ENCODE measurements at regions not wholly inside any gene's neighbourhood (a gene's known extent, or its start where the extent isn't known, plus 50 kb on each side); places are given as distances from the start of the nearest gene placed in this dataset.

GRCh38 chr22:44592126-44592823 lies 94.2 kb upstream of the RTL6 start:
- no peaks in the 10 kb centered on the region for H3K36me3 ChIP-seq (ENCODE audit: control insufficient read depth in 4 of 4, insufficient read depth in 3 of 4, low read depth in 1 of 4, low read length in 3 of 4)
- 67% methylated on average over 10 of the region's 10 CpGs for whole genome bisulfite sequencing
- H3K27me3 ChIP-seq (ENCODE audit: control insufficient read depth in 4 of 4, insufficient read depth in 4 of 4, low read length in 3 of 4): peaks cover 0 to 10% (median 0%) of the 10 kb centered on the region in 4 donors
- no peak for TF ChIP-seq RAD21 (IDR thresholded peaks at IDR 0.05)
- no peaks in the 10 kb centered on the region for H3K4me1 ChIP-seq (ENCODE audit: control insufficient read depth in 4 of 4, insufficient read depth in 4 of 4, low read length in 3 of 4)
- no peak overlapping the region for H3K27ac ChIP-seq (ENCODE audit: low read depth in 1 of 2, low read length in 2 of 2)
- H3K9ac ChIP-seq (ENCODE audit: low read depth in 1 of 2, low read length in 2 of 2): no peak overlapping the region
- H3K9me3 ChIP-seq (ENCODE audit: control insufficient read depth in 4 of 4, low read length in 3 of 4): no peaks in the 10 kb centered on the region
- no peak for DNase-seq (ENCODE audit: low spot score)
- H3K4me3 ChIP-seq (ENCODE audit: low read depth in 1 of 3, low read length in 3 of 3): no peak overlapping the region

- Histone ChIP-seq H3K4me1 (ENCODE audit: control insufficient read depth in 4 of 4, insufficient read depth in 4 of 4, low read length in 3 of 4) (no peaks in the 10 kb centered on the region), H3K27me3 (ENCODE audit: control insufficient read depth in 4 of 4, insufficient read depth in 4 of 4, low read length in 3 of 4) (peaks cover 0 to 10% (median under 1%) of the 10 kb centered on the region in 4 donors), H3K4me3 (ENCODE audit: low read depth in 1 of 3, low read length in 3 of 3) (no peak overlapping the region), H3K9me3 (ENCODE audit: control insufficient read depth in 4 of 4, low read length in 3 of 4) (no peaks in the 10 kb centered on the region), H3K9ac (ENCODE audit: low read depth in 1 of 2, low read length in 2 of 2) (no peak overlapping the region), H3K36me3 (ENCODE audit: control insufficient read depth in 4 of 4, insufficient read depth in 3 of 4, low read depth in 1 of 4, low read length in 3 of 4) (no peaks in the 10 kb centered on the region), H3K27ac (ENCODE audit: low read depth in 1 of 2, low read length in 2 of 2) (no peak overlapping the region)
- no peak for DNase-seq (ENCODE audit: low spot score)
- TF ChIP-seq HNF4G (IDR thresholded peaks at IDR 0.05): no peak
- TF ChIP-seq ATF3 (IDR thresholded peaks at IDR 0.05): no peak
- TF ChIP-seq RAD21 (IDR thresholded peaks at IDR 0.05): no peak
- TF ChIP-seq SP1 (IDR thresholded peaks at IDR 0.05): no peak
- no peak for TF ChIP-seq NR2F2 (IDR thresholded peaks at IDR 0.05)
- no peak for TF ChIP-seq HNF4A (conservative IDR thresholded peaks at IDR 0.05)
- no peak for TF ChIP-seq REST (IDR thresholded peaks at IDR 0.05)
- no peak for TF ChIP-seq GABPA (IDR thresholded peaks at IDR 0.05 in 1 of 2, conservative IDR thresholded peaks at IDR 0.05 in 1 of 2)
- no peak for TF ChIP-seq MAX (IDR thresholded peaks at IDR 0.05)
- no peak for TF ChIP-seq YY1 (IDR thresholded peaks at IDR 0.05)
- no peak for TF ChIP-seq TAF1 (conservative IDR thresholded peaks at IDR 0.05)
- TF ChIP-seq EGR1 (IDR thresholded peaks at IDR 0.05; ENCODE audit: low read depth in 2 of 2): no peak
- TF ChIP-seq FOXA2 (IDR thresholded peaks at IDR 0.05): no peak
- no peak for TF ChIP-seq JUND (IDR thresholded peaks at IDR 0.05)
- TF ChIP-seq ZBTB33 (IDR thresholded peaks at IDR 0.05): no peak
- TF ChIP-seq CTCF (IDR thresholded peaks at IDR 0.05; ENCODE audit: low read depth, low read length, missing input control): no peak
- no peak for TF ChIP-seq RXRA (IDR thresholded peaks at IDR 0.05)
- no peak for TF ChIP-seq FOXA1 (IDR thresholded peaks at IDR 0.05)
- WGBS: 82% methylated on average over 19 of the region's 19 CpGs
Measured at GRCh38 chr22:44591146-44591790, 93.2 kb upstream of the RTL6 start.

Measured in liver (tissue), 8 donors.